AG04450 (cell line): ENCODE measurements at regions not wholly inside any gene's neighbourhood (a gene's known extent, or its start where the extent isn't known, plus 50 kb on each side); places are given as distances from the start of the nearest gene placed in this dataset.
"Not testable (repeated sequence)": the region's sequence is repeated elsewhere in the genome, so short reads cannot be mapped to it uniquely, and the experiment has no call there.

Source experiments
- CTCF ChIA-PET: fragments of 300-600, 350-600 bp; formaldehyde crosslinking; extraction: SDS; loops from one replicate; lab custom pipeline; 2022; ENCODE audit warnings: antibody characterized with exemption, inconsistent platforms; lab: Charles Lee
- POLR2A ChIA-PET: fragments of 350-600 bp; formaldehyde crosslinking; extraction: SDS; loops from one replicate; lab custom pipeline; 2021; ENCODE audit warnings: antibody characterized with exemption, inconsistent platforms; lab: Yijun Ruan, JAX
- DNase-seq: peaks from one replicate; pipeline ENCODE4 v3.0.0-alpha.2; 2011; ENCODE audit warnings: low read depth, low spot score
- H3K27ac ChIP-seq: one replicate; pipeline ENCODE4 v1.5.1; 2012; ENCODE audit warnings: low read depth, low read length, control low read depth
- H3K27me3 ChIP-seq: one replicate; pipeline ENCODE4 v1.6.0; 2012; ENCODE audit warnings: low read length; ENCODE audit not compliant: control insufficient read depth, insufficient read depth
- H3K4me3 ChIP-seq: 2 replicates; pipeline ENCODE4 v1.5.1; 2011; ENCODE audit warnings: mild to moderate bottlenecking, low read depth, low read length, control low read depth
- H3K9me3 ChIP-seq: 2 replicates; pipeline ENCODE4 v1.5.1; 2012; ENCODE audit warnings: low read length; ENCODE audit not compliant: control insufficient read depth, insufficient read depth
- TF ChIP-seq, protein P1 (sequence below): IDR thresholded peaks from 2 replicates; pipeline ENCODE4 v1.5.1; 2011; ENCODE audit warnings: low read depth, low read length, control low read depth, inconsistent platforms

DNA sequence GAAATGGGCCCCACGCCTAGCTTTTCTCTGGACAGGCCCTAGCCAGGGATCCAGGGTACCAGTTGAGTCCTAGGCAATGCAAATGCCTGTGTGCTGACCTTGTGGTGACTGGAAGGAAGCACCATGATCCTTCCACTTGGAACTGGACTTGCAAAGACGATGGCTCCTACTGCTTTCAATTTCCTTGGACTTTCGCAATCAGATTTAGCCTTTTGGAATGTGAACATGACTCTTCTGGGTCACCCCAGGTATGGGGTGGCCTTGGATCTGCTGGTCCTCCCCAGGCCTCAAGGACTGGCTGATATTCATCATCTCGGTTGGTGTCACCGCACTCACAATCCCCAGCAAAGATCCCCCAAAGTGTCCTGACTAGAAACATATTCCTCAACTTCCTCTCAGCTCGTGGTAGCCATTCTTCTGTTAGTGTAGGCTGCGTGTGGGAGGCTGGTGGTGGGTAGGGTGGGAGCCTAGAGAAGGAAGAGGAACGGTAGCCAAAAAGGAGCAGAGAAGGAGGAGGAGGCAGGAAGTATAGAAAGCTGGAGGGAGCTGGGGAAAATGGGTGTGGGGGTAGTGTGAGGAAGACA is 130.5 kb downstream of the PPIAL4G start:
- no peak overlapping the region for H3K27ac ChIP-seq
- POLR2A ChIA-PET, result no interaction called here
- H3K27me3 ChIP-seq, result peaks cover 52% of the 10 kb centered on the region
- H3K4me3 ChIP-seq, result no peak overlapping the region
- no peak for DNase-seq
- H3K9me3 ChIP-seq, result peaks cover 8% of the 10 kb centered on the region; the same call in 1 of the 2 replicates
- CTCF ChIA-PET, result no interaction called here
- TF ChIP-seq, protein P1, sequence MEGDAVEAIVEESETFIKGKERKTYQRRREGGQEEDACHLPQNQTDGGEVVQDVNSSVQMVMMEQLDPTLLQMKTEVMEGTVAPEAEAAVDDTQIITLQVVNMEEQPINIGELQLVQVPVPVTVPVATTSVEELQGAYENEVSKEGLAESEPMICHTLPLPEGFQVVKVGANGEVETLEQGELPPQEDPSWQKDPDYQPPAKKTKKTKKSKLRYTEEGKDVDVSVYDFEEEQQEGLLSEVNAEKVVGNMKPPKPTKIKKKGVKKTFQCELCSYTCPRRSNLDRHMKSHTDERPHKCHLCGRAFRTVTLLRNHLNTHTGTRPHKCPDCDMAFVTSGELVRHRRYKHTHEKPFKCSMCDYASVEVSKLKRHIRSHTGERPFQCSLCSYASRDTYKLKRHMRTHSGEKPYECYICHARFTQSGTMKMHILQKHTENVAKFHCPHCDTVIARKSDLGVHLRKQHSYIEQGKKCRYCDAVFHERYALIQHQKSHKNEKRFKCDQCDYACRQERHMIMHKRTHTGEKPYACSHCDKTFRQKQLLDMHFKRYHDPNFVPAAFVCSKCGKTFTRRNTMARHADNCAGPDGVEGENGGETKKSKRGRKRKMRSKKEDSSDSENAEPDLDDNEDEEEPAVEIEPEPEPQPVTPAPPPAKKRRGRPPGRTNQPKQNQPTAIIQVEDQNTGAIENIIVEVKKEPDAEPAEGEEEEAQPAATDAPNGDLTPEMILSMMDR, result no peak

DNA sequence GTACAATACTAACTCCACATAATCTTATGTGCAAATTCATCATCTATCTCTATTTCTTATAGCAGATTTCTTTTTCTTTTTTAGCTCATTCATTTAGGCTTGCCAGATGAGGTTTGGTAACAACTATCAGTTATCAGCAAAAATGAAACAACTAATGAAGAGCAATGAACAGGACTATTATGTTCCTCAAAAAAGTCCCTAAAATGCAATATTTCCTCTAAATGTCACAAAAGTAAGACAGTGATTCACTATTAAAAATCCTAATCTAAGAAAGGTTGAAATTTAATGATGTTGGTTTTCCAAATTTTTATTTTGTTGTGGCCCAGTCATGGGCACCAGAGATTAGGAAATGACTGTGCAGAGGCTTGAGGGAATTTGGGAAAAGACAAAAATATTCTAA is 135.3 kb downstream of the PPIAL4G start:
- H3K27me3 ChIP-seq, result peaks cover 26% of the 10 kb centered on the region
- TF ChIP-seq, protein P1, result no peak
- DNase-seq, result no peak
- ChIA-PET POLR2A (no interaction called here), CTCF (no interaction called here)
- no peak overlapping the region for H3K4me3 ChIP-seq
- H3K9me3 ChIP-seq, result no peaks in the 10 kb centered on the region
- H3K27ac ChIP-seq, result no peak overlapping the region

DNA sequence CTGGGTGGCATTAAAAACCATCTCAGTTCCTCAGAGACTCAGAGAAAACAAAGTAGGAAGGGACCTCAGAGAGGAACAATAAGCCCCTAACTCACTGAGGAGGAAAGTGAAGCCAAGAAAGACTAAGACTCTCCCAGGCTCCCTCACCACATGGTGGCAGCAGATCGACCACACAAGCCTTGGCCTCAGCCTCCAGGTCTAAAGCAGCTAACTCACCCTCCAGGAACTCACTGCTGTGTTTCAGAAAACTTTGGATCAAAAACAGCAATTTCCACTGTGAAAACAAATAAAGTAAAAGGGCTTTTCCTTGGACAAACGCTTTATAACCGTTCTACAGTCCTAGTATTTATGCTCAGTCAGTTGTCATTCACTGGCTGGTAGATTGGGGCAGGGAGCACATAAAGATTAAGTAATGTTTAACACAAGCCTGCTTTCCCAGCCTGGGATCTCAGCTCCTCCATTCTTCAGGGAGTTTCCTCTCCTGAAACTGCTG is 137.4 kb downstream of the PPIAL4G start:
- TF ChIP-seq, protein P1, result peak; percentile 61
- POLR2A ChIA-PET, DNase-seq, H3K27ac ChIP-seq, H3K4me3 ChIP-seq, H3K9me3 ChIP-seq: not testable (repeated sequence)
- CTCF ChIA-PET, result interaction anchor here (1.4 kb wide), 2 partner anchors 10 to 12 kb away, joined by 3 to 4 read pairs; no protein-coding TSS in a partner anchor
- peaks cover 14% of the 10 kb centered on the region for H3K27me3 ChIP-seq

DNA sequence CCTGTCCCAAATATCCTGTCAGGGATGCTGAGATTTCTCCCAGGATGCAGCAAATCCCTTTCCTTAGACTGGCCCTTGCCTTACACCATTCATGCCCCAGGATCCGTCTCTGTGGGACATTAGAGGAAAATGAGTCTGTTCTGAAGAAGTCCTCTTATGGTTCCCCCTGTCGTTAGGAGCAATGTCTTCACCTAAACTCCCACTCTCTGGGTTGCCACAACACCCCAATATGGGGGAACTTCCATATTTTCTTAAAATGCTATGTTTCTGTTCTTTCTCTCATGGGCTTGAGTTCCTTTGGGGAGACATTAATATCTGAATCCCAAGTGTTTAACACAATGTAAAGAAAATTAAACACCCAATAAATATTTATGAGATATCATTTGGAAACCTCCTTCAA is 138.5 kb downstream of the PPIAL4G start:
- H3K27ac ChIP-seq, H3K9me3 ChIP-seq, DNase-seq, H3K4me3 ChIP-seq, POLR2A ChIA-PET: not testable (repeated sequence)
- peaks cover 11% of the 10 kb centered on the region for H3K27me3 ChIP-seq
- CTCF ChIA-PET, result interaction anchor here (1.4 kb wide), 2 partner anchors 11 kb away, joined by 3 to 4 read pairs; no protein-coding TSS in a partner anchor

DNA sequence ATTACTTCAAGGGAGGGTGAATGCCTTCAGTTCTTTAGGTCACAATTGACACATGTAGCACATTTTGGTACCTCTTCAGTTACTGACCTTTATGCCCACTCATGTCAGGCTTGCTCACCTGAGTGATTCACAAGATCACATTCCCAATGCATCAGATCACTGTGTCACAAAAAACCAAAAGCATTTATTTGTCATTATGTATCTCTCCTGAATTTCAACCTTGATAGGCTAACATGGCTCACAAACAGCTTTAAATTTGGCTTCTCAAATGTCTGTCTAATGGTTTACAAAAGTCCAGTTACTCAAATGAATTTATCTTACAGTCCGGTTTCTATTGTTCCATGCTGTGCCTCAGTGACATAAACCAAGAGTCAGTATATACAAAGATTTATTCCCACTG is 141.4 kb downstream of the PPIAL4G start:
- H3K9me3 ChIP-seq, H3K27me3 ChIP-seq, CTCF ChIA-PET, DNase-seq, H3K27ac ChIP-seq, H3K4me3 ChIP-seq, POLR2A ChIA-PET: not testable (repeated sequence)

DNA sequence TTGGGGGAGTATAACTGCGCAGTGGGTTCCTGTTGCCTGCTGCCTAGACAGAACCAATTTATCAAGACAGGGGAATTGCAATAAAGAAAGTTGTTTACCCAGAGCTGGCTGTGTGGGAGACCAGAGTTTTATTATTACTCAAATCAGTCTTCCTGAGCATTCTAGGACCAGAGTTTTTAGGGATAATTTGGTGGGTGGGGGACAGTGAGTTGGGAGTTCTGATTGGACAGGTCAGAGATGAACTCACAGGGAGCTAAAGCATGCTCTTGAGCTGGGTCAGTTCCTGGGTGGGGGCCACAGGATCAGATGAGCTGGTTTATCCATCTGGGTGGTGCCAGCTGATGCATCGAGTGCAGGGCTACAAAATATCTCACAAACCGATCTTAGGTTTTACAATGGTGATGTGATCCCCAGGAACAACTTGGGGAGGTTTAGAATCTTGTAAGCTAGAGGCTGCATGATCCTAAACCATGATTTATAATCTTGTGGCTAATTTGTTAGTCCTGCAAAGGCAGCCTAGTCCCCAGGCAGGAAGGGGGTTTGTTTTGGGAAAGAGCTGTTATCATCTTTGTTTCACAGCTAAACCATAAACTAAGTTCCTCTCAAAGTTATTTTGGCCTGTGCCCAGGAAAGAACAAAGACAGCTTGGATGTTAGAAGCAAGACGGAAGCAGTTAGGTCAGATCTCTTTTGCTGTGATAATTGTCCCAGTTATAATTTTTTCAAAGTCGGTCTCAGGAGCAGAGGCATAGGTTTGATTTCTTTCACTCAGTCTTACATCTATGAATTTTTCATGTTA is 146.8 kb downstream of the PPIAL4G start:
- peaks cover 25% of the 10 kb centered on the region for H3K27me3 ChIP-seq
- POLR2A ChIA-PET, DNase-seq, H3K4me3 ChIP-seq, CTCF ChIA-PET, H3K9me3 ChIP-seq, H3K27ac ChIP-seq: not testable (repeated sequence)
